H9 (cell line): ENCODE measurements at regions not wholly inside any gene's neighbourhood (a gene's known extent, or its start where the extent isn't known, plus 50 kb on each side); places are given as distances from the start of the nearest gene placed in this dataset.

Experiments used
- DNase-seq: peaks from one replicate; pipeline ENCODE4 v3.0.0-alpha.2; 2017
- H2AFZ ChIP-seq: one replicate; pipeline ENCODE4 v1.6.1; 2013; ENCODE audit warnings: mild to moderate bottlenecking, low read length, control low read depth, moderate library complexity
- H2AK5ac ChIP-seq: 2 replicates; pipeline ENCODE4 v1.6.1; 2013; ENCODE audit warnings: low read length, control low read depth, mixed read lengths; ENCODE audit not compliant: insufficient read length
- H2BK120ac ChIP-seq: one replicate; pipeline ENCODE4 v1.6.1; 2013; ENCODE audit warnings: low read depth, mild to moderate bottlenecking, low read length, control low read depth, inconsistent platforms; ENCODE audit not compliant: poor library complexity, severe bottlenecking
- H2BK12ac ChIP-seq: 2 replicates; pipeline ENCODE4 v1.6.1; 2013; ENCODE audit warnings: low read length, control low read depth, mixed read lengths, low read depth; ENCODE audit not compliant: insufficient read length
- H2BK15ac ChIP-seq: 2 replicates; pipeline ENCODE4 v1.6.1; 2013; ENCODE audit warnings: low read depth, low read length, control low read depth
- H2BK20ac ChIP-seq: one replicate; pipeline ENCODE4 v1.6.1; 2013; ENCODE audit warnings: low read depth, mild to moderate bottlenecking, low read length, control low read depth, inconsistent platforms; ENCODE audit not compliant: poor library complexity, severe bottlenecking
- H2BK5ac ChIP-seq: 2 replicates; pipeline ENCODE4 v1.6.1; 2013; ENCODE audit warnings: low read length, control low read depth, mixed read lengths; ENCODE audit not compliant: insufficient read length
- H3K14ac ChIP-seq: 2 replicates; pipeline ENCODE4 v1.6.1; 2013; ENCODE audit warnings: low read length, control low read depth; ENCODE audit not compliant: insufficient read depth
- H3K18ac ChIP-seq: 2 replicates; pipeline ENCODE4 v1.6.1; 2013; ENCODE audit warnings: low read depth, mild to moderate bottlenecking, mixed read lengths, low read length, control low read depth; ENCODE audit not compliant: insufficient read length
- H3K23ac ChIP-seq: 2 replicates; pipeline ENCODE4 v1.6.1; 2013; ENCODE audit warnings: low read length, control low read depth, mixed read lengths, low read depth; ENCODE audit not compliant: insufficient read length
- H3K23me2 ChIP-seq: 2 replicates; pipeline ENCODE4 v1.6.1; 2013; ENCODE audit warnings: low read depth, mild to moderate bottlenecking, mixed read lengths, low read length, control low read depth; ENCODE audit not compliant: insufficient read length, poor library complexity, severe bottlenecking
- H3K27ac ChIP-seq: 2 replicates; pipeline ENCODE4 v1.5.1; 2013; ENCODE audit warnings: low read length, control low read depth, mixed read lengths, low read depth; ENCODE audit not compliant: insufficient read length
- H3K27me3 ChIP-seq: 2 replicates; pipeline ENCODE4 v1.6.1; 2013; ENCODE audit warnings: low read length, control low read depth, inconsistent platforms; ENCODE audit not compliant: insufficient read depth
- H3K4ac ChIP-seq: 2 replicates; pipeline ENCODE4 v1.6.1; 2013; ENCODE audit warnings: low read depth, mild to moderate bottlenecking, control low read depth, inconsistent platforms, low read length, moderate library complexity
- H3K4me1 ChIP-seq: 2 replicates; pipeline ENCODE4 v1.6.1; 2013; ENCODE audit warnings: low read length, control low read depth, inconsistent platforms; ENCODE audit not compliant: insufficient read depth
- H3K4me2 ChIP-seq: 2 replicates; pipeline ENCODE4 v1.6.1; 2013; ENCODE audit warnings: low read length, control low read depth, mixed read lengths; ENCODE audit not compliant: insufficient read length, insufficient read depth
- H3K56ac ChIP-seq: 2 replicates; pipeline ENCODE4 v1.6.1; 2013; ENCODE audit warnings: low read depth, mild to moderate bottlenecking, mixed read lengths, low read length, control low read depth; ENCODE audit not compliant: insufficient read length
- H3K79me1 ChIP-seq: 2 replicates; pipeline ENCODE4 v1.6.1; 2013; ENCODE audit warnings: low read depth, mild to moderate bottlenecking, moderate library complexity, low read length, control low read depth, inconsistent platforms; ENCODE audit not compliant: insufficient read depth, poor library complexity, severe bottlenecking
- H3K79me2 ChIP-seq: 2 replicates; pipeline ENCODE4 v1.6.1; 2013; ENCODE audit warnings: low read length, control low read depth, inconsistent platforms; ENCODE audit not compliant: insufficient read depth
- H3K9ac ChIP-seq: 2 replicates; pipeline ENCODE4 v1.6.1; 2013; ENCODE audit warnings: low read length, control low read depth, mixed read lengths; ENCODE audit not compliant: insufficient read length; ENCODE audit errors: extremely low read depth
- H3K9me3 ChIP-seq: one replicate; pipeline ENCODE4 v1.6.1; 2013; ENCODE audit warnings: low read depth, low read length, inconsistent platforms; ENCODE audit not compliant: control insufficient read depth
- H3T11ph ChIP-seq: one replicate; pipeline ENCODE4 v1.6.1; 2013; ENCODE audit warnings: mild to moderate bottlenecking, low read length, control low read depth, inconsistent platforms
- H4K20me1 ChIP-seq: one replicate; pipeline ENCODE4 v1.6.1; 2013; ENCODE audit not compliant: control insufficient read depth, insufficient read length, insufficient read depth
- H4K5ac ChIP-seq: 2 replicates; pipeline ENCODE4 v1.6.1; 2013; ENCODE audit warnings: low read depth, mild to moderate bottlenecking, mixed read lengths, low read length, control low read depth; ENCODE audit not compliant: insufficient read length
- H4K8ac ChIP-seq: replicated peaks from 2 replicates; pipeline ENCODE4 v1.6.1; 2013; ENCODE audit warnings: low read length, control low read depth, mixed read lengths, low read depth; ENCODE audit not compliant: insufficient read length
- H4K91ac ChIP-seq: 2 replicates; pipeline ENCODE4 v1.6.1; 2013; ENCODE audit warnings: low read depth, mild to moderate bottlenecking, moderate library complexity, mixed read lengths, low read length, control low read depth; ENCODE audit not compliant: insufficient read length
- H3K27ac Mint-ChIP-seq, 3 experiments: 2 replicates in 2 of 3; 3 replicates in 1 of 3; pipeline ENCODE4 v1.8.0; 2020 to 2021; ENCODE audit warnings: mixed read lengths in 3 of 3, mild to moderate bottlenecking in 1 of 3, moderate library complexity in 1 of 3
- H3K27me3 Mint-ChIP-seq: 2 replicates; pipeline ENCODE4 v1.8.0; 2021; ENCODE audit warnings: low read depth, mild to moderate bottlenecking, moderate library complexity, mixed read lengths
- H3K36me3 Mint-ChIP-seq, 3 experiments: 2 replicates in 2 of 3; 3 replicates in 1 of 3; pipeline ENCODE4 v1.8.0; 2020 to 2021; ENCODE audit warnings: low read depth in 3 of 3, mixed read lengths in 3 of 3; ENCODE audit not compliant: insufficient read depth in 1 of 3
- H3K4me1 Mint-ChIP-seq, 2 experiments: 2 replicates each; pipeline ENCODE4 v1.8.0; 2020; ENCODE audit warnings: mixed read lengths in 2 of 2
- H3K4me3 Mint-ChIP-seq, 2 experiments: 2 replicates in 1 of 2; 3 replicates in 1 of 2; pipeline ENCODE4 v1.8.0; 2020 to 2021; ENCODE audit warnings: mild to moderate bottlenecking in 2 of 2, mixed read lengths in 2 of 2, moderate library complexity in 1 of 2
- H3K9me3 Mint-ChIP-seq, 2 experiments: 2 replicates in 1 of 2; 3 replicates in 1 of 2; pipeline ENCODE4 v1.8.0; 2020; ENCODE audit warnings: mild to moderate bottlenecking in 2 of 2, mixed read lengths in 2 of 2, moderate library complexity in 1 of 2
- CTCF ChIP-seq: fragments of 200-600 bp; sonication (generic); conservative IDR thresholded peaks from 3 replicates; pipeline ENCODE4 v1.8.0; 2021; ENCODE audit warnings: antibody characterized with exemption, mild to moderate bottlenecking
- WGBS: extraction: QIAGEN DNeasy Blood & Tissue Kit; methylation state at CpG from one replicate; pipeline ENCODE4 v1.1.7; 2013; ENCODE audit warnings: missing lambda C conversion rate, low lambda C conversion rate, mixed read lengths; ENCODE audit not compliant: insufficient read length; ENCODE audit errors: extremely low coverage; 5-methylcytosine and 5-hydroxymethylcytosine counted together

DNA sequence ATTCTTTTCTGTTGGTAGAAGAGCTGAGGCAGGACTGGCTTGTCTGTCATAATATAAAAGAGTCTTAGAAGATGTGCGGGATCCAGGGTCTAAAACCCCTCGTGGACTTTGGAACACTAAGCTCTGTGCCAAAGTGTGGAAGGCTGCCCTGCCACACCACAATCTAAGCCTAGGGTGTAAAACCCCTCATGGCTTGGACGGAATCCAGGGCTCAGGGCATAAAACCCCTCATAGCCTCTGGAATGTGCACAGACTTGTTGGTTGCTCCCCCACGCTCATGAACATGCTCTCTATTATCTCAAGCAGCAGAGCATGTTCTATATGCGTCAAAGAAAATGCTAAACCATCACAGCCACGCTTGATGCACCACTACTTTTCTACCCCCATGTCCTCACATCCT is 483.6 kb downstream of the GABRG1 start:
- Mint-ChIP-seq H3K9me3 (no peaks in the 10 kb centered on the region; a peak in 1 of 5 replicates), H3K27me3 (no peaks in the 10 kb centered on the region), H3K36me3 (no peaks in the 10 kb centered on the region), H3K27ac (no peak overlapping the region; a peak in 2 of 7 replicates), H3K4me3 (no peak overlapping the region), H3K4me1 (no peaks in the 10 kb centered on the region)
- H3K27me3 ChIP-seq, result no peaks in the 10 kb centered on the region
- H4K20me1 ChIP-seq, result no peaks in the 10 kb centered on the region
- no peak overlapping the region for H3K4ac ChIP-seq
- H3K9ac ChIP-seq, result no peak overlapping the region
- no peak overlapping the region for H3K23ac ChIP-seq
- H3K4me1 ChIP-seq, result no peaks in the 10 kb centered on the region
- no peak overlapping the region for H3T11ph ChIP-seq
- no peak overlapping the region for H4K5ac ChIP-seq
- H3K23me2 ChIP-seq, result no peaks in the 10 kb centered on the region
- no peak overlapping the region for H3K56ac ChIP-seq
- H2BK15ac ChIP-seq, result no peak overlapping the region
- H2BK20ac ChIP-seq, result no peak overlapping the region
- no peak overlapping the region for H2BK12ac ChIP-seq
- no peak for TF ChIP-seq CTCF
- no peak overlapping the region for H4K8ac ChIP-seq
- H3K4me2 ChIP-seq, result no peak overlapping the region
- no peak overlapping the region for H3K27ac ChIP-seq
- no peak overlapping the region for H2AFZ ChIP-seq
- no peak overlapping the region for H3K18ac ChIP-seq
- H2AK5ac ChIP-seq, result no peak overlapping the region
- H2BK120ac ChIP-seq, result no peak overlapping the region
- H4K91ac ChIP-seq, result no peak overlapping the region
- H2BK5ac ChIP-seq, result no peak overlapping the region
- H3K9me3 ChIP-seq, result no peaks in the 10 kb centered on the region
- WGBS, result no CpG with 5 or more reads among the region's 6 CpGs
- H3K79me2 ChIP-seq, result no peaks in the 10 kb centered on the region
- no peak overlapping the region for H3K14ac ChIP-seq
- H3K79me1 ChIP-seq, result no peaks in the 10 kb centered on the region
- DNase-seq, result no peak
